ENCODE measurements at regions not wholly inside any gene's neighbourhood (a gene's known extent, or its start where the extent isn't known, plus 50 kb on each side); places are given as distances from the start of the nearest gene placed in this dataset.

DNA sequence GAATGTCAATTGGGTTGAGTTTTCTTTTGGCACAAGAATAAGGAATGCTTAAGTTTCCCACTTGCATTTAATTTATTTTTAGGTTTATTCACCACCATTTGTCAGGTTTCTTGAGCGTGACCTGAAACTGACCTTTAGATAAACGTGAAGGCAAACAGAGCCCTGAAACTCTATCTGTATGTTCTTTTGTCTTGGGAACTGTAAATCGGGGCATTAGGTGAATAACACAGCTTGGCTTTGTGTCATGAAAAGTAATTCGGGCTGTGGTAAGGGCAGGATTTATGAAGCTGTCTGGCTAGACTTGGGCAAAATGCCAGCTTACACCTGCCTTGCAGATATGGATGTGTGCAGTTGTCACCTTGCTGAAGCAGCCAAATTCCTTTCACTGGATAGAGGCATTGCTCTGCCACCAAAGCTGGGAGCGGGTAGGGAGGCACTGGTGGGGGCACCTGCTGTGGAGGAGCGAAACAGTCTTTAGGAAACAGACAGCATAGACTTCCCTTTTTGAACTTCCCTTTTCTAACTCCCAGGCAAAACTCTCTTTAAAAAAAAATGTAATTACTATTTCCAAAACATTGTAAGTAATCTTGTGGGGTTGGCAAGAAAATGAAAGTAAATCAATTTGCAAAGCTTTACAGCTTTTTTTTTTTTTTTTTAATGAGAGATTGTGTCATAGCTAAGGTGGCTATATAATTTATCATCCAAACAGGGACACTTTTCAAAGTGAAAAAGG lies 545.2 kb downstream of the CSNK1G3 start:
- WGBS, result 44% methylated on average over 6 of the region's 6 CpGs

More for the DNA sequence above, 545.2 kb downstream of the CSNK1G3 start:
- H3K36me3 ChIP-seq (ENCODE audit: control insufficient read depth in 4 of 4, insufficient read depth in 3 of 4, low read depth in 1 of 4, low read length in 3 of 4), result no peaks in the 10 kb centered on the region
- TF ChIP-seq, protein P1, sequence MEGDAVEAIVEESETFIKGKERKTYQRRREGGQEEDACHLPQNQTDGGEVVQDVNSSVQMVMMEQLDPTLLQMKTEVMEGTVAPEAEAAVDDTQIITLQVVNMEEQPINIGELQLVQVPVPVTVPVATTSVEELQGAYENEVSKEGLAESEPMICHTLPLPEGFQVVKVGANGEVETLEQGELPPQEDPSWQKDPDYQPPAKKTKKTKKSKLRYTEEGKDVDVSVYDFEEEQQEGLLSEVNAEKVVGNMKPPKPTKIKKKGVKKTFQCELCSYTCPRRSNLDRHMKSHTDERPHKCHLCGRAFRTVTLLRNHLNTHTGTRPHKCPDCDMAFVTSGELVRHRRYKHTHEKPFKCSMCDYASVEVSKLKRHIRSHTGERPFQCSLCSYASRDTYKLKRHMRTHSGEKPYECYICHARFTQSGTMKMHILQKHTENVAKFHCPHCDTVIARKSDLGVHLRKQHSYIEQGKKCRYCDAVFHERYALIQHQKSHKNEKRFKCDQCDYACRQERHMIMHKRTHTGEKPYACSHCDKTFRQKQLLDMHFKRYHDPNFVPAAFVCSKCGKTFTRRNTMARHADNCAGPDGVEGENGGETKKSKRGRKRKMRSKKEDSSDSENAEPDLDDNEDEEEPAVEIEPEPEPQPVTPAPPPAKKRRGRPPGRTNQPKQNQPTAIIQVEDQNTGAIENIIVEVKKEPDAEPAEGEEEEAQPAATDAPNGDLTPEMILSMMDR (IDR thresholded peaks at IDR 0.05; ENCODE audit: low read depth, low read length, missing input control), result no peak
- TF ChIP-seq JUND (IDR thresholded peaks at IDR 0.05) (no peak), HNF4G (IDR thresholded peaks at IDR 0.05) (no peak), ZBTB33 (IDR thresholded peaks at IDR 0.05) (no peak), NR2F2 (IDR thresholded peaks at IDR 0.05) (no peak), SP1 (IDR thresholded peaks at IDR 0.05) (no peak), TAF1 (conservative IDR thresholded peaks at IDR 0.05) (no peak), GABPA (IDR thresholded peaks at IDR 0.05 in 1 of 2, conservative IDR thresholded peaks at IDR 0.05 in 1 of 2) (no peak), EGR1 (IDR thresholded peaks at IDR 0.05; ENCODE audit: low read depth in 2 of 2) (no peak), YY1 (IDR thresholded peaks at IDR 0.05) (no peak), RAD21 (IDR thresholded peaks at IDR 0.05) (no peak), ATF3 (IDR thresholded peaks at IDR 0.05) (no peak)
- TF ChIP-seq, protein P2, sequence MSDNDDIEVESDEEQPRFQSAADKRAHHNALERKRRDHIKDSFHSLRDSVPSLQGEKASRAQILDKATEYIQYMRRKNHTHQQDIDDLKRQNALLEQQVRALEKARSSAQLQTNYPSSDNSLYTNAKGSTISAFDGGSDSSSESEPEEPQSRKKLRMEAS (IDR thresholded peaks at IDR 0.05), result no peak
- TF ChIP-seq, protein P3, sequence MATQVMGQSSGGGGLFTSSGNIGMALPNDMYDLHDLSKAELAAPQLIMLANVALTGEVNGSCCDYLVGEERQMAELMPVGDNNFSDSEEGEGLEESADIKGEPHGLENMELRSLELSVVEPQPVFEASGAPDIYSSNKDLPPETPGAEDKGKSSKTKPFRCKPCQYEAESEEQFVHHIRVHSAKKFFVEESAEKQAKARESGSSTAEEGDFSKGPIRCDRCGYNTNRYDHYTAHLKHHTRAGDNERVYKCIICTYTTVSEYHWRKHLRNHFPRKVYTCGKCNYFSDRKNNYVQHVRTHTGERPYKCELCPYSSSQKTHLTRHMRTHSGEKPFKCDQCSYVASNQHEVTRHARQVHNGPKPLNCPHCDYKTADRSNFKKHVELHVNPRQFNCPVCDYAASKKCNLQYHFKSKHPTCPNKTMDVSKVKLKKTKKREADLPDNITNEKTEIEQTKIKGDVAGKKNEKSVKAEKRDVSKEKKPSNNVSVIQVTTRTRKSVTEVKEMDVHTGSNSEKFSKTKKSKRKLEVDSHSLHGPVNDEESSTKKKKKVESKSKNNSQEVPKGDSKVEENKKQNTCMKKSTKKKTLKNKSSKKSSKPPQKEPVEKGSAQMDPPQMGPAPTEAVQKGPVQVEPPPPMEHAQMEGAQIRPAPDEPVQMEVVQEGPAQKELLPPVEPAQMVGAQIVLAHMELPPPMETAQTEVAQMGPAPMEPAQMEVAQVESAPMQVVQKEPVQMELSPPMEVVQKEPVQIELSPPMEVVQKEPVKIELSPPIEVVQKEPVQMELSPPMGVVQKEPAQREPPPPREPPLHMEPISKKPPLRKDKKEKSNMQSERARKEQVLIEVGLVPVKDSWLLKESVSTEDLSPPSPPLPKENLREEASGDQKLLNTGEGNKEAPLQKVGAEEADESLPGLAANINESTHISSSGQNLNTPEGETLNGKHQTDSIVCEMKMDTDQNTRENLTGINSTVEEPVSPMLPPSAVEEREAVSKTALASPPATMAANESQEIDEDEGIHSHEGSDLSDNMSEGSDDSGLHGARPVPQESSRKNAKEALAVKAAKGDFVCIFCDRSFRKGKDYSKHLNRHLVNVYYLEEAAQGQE (IDR thresholded peaks at IDR 0.05), result no peak
- no peak overlapping the region for H3K4me3 ChIP-seq (ENCODE audit: low read depth in 1 of 3, low read length in 3 of 3)
- DNase-seq (ENCODE audit: low spot score), result no peak
- H3K4me1 ChIP-seq (ENCODE audit: control insufficient read depth in 4 of 4, insufficient read depth in 4 of 4, low read length in 3 of 4), result peaks cover 0 to 3% (median 0%) of the 10 kb centered on the region in 4 donors
- H3K27ac ChIP-seq (ENCODE audit: low read depth in 1 of 2, low read length in 2 of 2), result no peak overlapping the region
- H3K9me3 ChIP-seq (ENCODE audit: control insufficient read depth in 4 of 4, low read length in 3 of 4), result no peaks in the 10 kb centered on the region
- no peaks in the 10 kb centered on the region for H3K27me3 ChIP-seq (ENCODE audit: control insufficient read depth in 4 of 4, insufficient read depth in 4 of 4, low read length in 3 of 4)
- no peak overlapping the region for H3K9ac ChIP-seq (ENCODE audit: low read depth in 1 of 2, low read length in 2 of 2)
